GM12873 (cell line): ENCODE measurements at regions not wholly inside any gene's neighbourhood (a gene's known extent, or its start where the extent isn't known, plus 50 kb on each side); places are given as distances from the start of the nearest gene placed in this dataset.

Experiments used
- TF ChIP-seq, protein P1 (sequence below): IDR thresholded peaks from 2 replicates; pipeline ENCODE4 v1.5.1; 2012; ENCODE audit warnings: low read depth, mild to moderate bottlenecking, moderate library complexity, low read length, control low read depth; ENCODE audit not compliant: insufficient read depth; ENCODE audit errors: missing control alignments

- TF ChIP-seq, protein P1, sequence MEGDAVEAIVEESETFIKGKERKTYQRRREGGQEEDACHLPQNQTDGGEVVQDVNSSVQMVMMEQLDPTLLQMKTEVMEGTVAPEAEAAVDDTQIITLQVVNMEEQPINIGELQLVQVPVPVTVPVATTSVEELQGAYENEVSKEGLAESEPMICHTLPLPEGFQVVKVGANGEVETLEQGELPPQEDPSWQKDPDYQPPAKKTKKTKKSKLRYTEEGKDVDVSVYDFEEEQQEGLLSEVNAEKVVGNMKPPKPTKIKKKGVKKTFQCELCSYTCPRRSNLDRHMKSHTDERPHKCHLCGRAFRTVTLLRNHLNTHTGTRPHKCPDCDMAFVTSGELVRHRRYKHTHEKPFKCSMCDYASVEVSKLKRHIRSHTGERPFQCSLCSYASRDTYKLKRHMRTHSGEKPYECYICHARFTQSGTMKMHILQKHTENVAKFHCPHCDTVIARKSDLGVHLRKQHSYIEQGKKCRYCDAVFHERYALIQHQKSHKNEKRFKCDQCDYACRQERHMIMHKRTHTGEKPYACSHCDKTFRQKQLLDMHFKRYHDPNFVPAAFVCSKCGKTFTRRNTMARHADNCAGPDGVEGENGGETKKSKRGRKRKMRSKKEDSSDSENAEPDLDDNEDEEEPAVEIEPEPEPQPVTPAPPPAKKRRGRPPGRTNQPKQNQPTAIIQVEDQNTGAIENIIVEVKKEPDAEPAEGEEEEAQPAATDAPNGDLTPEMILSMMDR: no peak
These were observed 345.3 kb upstream of the SEMA3C start for GRCh38 chr7:81264116-81264515.

- TF ChIP-seq, protein P1: no peak
These were observed 341.3 kb upstream of the SEMA3C start for GRCh38 chr7:81260152-81260551.

DNA sequence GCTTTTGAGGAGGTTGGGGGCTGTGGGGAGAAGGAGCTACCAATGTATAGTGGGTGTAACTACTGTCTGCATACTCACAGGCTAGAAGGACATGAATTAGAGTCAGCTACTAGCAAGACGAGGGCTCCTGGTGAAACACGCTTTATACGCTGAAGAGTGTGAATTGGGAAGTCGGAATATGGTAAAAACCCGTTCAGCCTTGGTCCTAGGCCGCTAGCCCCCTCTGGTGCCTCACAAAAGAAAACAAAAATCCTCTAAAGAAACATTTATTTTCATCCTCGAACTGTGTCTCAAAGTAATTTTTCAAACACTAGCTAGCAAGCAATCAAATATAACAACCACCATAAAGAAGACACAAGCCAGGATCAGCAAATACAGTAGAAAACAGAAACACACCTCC lies 338.1 kb upstream of the SEMA3C start:
- TF ChIP-seq, protein P1: no peak

DNA sequence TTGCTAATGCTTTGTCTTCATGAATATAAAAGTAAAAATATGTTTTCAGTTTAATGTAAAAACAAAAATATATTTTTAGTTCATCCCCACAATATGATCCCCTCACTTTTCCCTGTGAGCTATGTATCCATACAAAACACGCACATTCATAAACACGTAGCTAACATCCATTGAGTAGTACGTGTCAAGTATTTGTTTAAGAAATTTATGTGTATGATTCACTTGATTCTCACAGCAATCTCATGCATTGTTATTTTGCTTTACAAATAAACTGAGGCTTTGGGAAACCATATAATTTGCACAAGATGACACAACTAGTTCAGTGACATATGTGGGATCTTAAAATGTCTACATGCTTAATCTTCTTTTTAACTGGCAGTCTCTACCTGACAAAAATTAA lies 329.6 kb upstream of the SEMA3C start:
- TF ChIP-seq, protein P1: no peak

DNA sequence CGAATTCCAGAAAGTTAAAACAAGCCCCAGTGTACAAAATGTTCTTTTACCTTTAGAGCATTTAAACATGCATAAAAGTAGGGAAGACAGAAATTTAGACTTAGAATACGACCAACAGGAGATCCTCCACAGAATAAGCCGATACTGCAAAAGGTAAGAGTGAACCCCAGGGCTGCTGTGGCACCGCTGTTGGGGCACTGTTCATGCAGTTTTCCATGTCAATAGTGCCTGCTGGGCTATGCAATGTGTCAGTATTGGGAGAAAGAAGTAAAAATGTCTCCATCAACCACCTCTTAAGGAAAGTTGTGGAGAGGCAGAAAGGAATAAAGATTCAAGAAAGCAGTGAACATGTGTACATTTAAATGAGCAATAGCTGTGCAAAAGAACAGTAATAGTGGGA lies 326.5 kb upstream of the SEMA3C start:
- TF ChIP-seq, protein P1: no peak

DNA sequence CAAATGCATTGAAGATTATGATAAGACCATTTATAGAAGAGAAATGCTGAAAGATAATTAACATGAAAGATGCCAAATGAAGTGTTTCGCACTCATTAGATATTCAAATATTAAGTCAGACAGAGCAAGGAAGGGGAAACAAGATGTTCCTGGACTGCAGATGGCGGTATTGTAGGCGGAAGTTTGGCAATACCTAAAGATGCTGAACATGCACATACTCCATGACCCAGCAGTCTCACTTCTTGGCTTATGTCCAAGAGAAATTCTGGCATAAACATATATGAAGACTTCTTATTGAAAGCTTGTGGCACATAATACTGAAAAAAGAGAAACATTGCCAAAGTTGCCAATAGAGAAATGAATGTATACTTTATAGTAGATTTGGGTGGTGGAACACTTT lies 325.4 kb upstream of the SEMA3C start:
- TF ChIP-seq, protein P1: no peak

- TF ChIP-seq, protein P1: no peak
These were observed 317.7 kb upstream of the SEMA3C start for GRCh38 chr7:81236560-81236959.
